ENCODE measurements at regions not wholly inside any gene's neighbourhood (a gene's known extent, or its start where the extent isn't known, plus 50 kb on each side); places are given as distances from the start of the nearest gene placed in this dataset.

DNA sequence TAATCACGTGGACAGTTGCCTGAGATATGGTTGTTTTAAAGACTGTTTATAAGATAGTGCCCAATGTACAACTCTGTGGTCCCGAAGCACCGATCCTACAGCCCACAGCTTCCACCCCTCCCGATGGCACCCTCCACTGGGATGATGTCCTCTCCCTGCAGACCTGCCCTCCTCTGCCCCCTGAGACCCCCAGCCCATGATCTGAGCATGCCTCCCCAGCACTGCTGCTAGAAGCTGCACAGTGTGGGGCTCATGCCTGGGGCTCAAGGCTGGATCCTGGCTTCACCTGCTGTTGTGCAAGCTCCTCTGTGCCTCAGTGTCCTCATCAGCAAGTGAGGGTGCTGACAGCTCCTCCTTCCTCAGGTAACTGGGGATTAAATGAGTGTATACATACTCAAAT is 254.7 kb upstream of the MKI67 start:
- no peak for DNase-seq

DNA sequence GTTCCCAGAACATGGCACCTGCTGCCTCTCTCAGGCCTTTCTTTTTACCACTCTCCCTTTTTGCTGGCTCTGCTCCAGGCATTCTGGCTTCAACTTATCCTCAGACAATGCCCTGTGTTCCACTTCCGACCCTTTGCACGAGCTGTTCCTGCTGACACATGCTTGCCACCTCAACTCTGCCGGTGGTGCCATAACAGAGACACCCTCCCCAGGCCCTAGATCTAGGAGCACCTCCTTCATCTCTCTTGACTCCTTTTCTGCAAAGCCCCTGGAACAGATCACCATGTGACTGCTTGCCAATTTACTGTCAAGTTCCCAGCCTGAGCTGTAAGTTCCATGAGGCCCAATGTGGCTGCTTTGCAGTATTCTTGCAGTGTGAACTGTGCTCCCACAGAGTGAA is 256.0 kb upstream of the MKI67 start:
- no peak for DNase-seq

DNA sequence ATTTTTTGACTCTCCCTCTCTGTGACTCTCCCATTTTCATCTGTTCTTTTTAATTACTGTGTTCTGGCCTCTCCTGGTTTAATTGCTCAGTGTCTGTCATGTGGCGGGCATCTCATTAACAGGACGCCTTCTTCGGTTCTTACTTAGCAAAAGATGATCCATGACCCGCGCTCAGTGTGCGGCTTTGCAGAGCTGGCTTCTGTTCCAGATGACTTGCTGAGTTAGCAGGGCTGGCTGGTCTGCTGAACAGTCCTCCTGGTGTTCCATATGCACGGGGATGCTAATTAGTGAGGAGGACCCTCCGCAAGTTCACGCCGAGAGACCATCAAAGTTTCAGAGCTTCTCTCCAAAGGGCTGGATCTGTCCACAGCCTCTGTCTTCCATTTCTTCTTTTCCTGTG is 258.6 kb upstream of the MKI67 start:
- DNase-seq = no peak

DNA sequence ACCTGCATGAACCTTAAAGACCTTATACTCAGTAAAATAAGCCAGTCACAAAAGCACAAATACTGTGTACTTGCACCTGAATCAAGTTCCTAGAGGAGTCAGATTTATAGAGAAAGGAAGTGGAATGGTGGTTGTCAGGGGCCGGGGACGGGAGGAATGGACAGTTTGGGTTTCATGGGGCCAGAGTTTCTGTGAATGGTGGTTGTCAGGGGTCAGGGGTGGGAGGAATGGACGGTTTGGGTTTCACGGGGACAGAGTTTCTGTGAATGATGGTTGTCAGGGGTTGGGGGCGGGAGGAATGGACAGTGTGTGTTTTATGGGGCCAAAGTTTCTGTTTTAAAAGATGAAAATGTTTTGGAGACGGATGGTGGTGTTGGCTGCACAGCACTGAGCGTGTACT is 260.0 kb upstream of the MKI67 start:
- DNase-seq = no peak

DNA sequence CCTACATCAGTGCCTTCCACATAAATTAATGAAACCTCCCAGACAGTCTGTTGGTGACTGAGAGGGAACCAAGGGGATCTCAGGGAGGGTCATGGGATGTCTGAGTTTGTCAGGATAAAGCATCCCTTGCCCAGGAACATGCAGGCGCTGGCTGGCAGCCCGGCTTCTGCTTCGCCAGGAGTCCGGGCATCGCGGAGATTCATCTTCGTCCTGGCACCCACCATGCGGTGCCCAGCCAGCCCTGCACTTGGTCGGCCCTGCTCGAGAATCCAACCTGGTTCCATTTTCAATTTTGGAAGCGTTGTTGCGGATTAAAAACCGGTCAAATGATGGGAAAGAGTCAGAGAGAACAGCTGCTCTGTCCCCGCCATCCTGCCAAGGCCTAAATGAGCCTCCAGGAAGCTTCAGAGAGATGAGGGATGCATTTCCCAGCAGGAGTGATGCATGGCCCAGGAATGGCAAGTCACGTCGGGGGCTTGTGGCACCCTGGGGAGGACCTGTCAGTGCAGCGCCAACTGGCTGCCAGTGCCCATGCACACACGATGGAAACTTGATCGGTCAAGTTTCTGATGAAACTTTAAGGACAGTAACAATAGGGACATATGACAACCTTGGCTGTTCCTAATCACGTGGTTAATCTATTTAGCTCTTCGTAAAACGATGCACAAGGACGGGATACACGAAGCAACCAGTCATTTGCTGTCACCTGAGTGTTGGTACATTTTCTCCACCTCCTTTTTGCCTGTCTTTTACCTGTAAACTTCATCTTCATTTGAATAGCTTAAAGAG is 260.8 kb upstream of the MKI67 start:
- no peak for DNase-seq

DNA sequence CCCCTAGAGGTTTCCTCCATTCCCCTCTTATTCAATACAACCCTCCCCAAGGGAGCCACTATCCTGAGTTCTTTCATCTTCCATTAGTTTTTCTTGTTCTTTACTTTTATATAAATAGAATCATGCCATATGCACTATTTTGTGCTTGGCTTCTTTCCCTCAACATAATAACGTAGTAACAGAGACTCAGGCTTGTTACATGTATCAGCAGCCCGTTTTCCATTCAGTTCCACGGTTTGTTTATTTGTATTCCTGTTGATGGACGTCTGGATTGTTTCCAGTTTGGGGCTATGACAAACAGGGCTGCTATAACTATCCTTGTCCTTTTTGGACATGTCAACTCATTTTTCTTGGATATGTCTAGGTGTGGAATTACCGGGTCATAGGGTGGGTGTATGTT is 264.4 kb upstream of the MKI67 start:
- no peak for DNase-seq

DNA sequence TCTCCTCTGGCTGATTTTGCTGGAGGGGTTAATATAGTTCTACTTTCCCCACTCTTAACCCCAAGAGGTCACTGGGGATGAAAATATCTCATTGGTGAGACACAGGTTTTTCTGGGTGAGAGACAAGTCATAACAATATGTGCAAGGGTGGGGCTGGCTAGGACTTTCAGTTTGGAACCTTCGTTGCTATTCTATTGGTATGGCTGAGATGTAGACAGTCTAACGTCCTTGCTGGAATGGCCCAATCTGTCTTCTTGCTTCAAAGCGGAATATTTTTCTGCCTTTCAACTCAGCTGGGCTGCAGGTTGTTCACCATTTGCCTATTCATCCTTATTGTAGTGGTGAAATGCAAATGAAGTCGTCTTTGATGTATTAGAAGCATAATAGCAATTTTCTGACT is 267.3 kb upstream of the MKI67 start:
- DNase-seq = no peak

DNA sequence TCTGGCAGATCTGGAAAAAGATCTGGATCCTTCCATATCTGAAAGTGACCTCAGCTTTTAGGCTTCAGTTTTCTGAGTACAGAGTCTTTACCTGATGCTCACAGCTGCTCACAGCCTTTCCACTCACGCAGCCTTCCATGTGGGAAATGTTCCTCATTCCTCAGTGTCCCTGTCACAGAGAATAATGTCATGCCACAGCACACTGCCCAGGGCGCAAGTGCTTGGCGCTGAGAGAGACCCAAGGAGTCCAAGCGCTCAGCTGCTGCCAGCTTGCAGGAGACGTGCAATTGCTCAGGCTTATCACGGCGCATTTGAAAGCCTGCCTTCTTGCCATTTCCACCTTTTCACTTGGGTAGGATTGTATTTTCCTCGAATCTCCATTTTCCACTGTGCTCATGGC is 271.9 kb upstream of the MKI67 start:
- no peak for DNase-seq

DNA sequence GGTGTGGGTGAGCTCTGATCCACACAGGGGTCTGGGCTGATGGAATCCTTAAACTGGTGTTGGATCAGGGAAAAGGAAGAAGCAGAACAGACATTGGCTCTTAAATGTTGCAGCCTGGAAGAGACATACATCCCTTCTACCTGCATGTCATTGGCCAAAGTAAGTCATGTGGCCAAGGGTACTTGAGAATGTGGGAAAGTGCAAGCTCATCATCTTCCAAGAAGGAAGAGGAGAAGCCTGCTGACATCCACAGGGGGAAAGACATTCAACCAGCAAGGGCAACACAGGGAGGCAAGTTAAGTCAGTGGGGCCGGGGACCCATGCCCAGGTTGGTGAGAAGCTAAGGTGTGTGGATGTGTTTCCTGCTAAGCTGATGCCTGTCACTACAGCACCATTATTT is 272.8 kb upstream of the MKI67 start:
- no peak for DNase-seq

DNA sequence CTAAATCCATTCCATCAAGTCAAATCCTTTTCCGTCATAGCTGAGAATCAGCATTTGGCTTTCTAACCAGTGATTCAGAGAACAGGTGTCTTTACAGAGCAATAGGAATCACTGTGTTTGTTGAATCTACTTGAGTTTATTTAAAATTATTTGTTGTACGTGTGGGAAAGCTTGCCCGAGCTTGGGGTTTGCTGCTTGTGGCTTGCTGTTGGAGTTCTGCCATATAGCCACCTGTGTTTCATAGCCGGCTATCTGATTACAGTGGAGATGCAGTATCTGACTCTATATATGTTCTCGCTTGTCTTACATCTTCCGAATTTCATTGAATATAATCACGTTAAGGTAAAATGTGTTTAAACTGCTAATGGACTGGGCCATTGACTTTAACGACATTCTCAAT is 274.3 kb upstream of the MKI67 start:
- DNase-seq = no peak

DNA sequence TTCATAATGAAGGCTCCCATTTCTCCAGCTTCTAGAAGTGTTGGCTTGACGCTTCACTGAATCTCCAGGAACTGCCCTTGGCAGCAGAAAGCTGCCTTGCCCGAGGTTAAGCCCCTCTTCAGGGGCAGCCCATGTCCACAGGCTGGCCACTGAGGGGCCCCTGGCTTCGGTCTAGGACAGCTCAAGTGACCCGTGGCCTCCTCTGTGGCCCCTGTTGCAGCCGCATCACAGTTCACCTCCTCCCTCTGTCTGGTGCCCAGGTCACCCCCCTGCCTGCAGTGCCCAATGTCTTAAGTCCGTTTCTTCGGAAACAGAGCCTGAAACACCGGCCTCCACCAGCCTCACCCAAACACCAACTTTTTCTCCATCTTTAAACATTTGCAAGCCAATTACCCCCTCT is 279.2 kb upstream of the MKI67 start:
- DNase-seq = no peak

DNA sequence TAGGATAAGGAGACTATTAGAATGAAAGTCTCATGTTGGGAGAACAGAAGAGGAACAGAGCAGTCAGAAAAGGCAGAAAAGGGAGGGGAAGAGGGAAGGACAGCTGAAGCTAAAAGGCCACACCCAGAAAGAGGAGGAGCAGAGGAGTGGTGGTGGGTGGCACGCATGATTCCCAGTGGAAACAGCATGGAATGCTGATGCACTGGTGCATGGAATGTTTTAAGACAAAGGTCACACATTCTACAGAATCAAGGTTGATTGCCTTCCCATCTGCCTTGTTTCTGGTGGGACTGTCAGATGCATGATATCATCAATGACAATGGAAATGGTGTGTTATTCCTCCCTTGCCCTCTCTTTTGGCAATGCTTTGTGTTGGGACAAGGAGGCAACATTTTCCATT is 285.4 kb upstream of the MKI67 start:
- no peak for DNase-seq

DNA sequence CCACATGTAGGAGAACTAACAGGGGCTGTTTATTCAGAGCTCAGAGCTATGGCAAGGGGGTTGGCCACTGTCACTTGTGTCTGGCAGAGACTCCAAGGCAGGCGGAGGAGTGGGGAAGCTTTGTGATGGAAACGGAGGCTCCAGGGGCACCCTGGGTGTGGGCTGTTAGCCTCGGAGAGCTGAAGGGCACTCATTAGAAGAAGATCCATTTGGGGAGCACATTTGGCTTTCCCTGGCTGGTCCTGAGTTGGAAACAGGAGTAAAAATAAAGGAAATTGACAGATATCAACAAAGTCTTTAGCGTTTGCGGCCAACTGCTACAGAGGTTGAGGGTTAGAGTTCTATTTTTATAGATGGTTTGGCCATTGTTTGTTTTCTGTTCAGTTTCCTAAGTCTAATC is 288.3 kb upstream of the MKI67 start:
- DNase-seq = no peak

DNA sequence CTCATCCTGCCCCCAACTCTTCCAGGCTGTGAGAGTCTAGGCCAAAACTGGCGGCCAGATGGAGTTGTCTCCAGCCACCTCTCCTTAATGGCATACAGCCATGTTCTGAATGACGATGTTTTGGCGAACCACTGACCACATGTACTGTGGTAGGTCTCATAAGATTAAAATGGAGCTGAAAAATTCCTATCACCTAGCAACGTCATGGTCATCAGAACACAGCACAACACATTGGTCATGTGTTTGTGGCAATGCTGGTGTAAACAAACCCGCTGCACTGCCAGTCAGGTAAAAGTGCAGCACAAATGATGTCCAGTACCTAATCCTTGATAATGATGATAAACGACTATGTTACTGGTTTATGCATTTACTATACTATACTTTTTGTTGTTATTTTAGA is 290.0 kb upstream of the MKI67 start:
- no peak for DNase-seq

DNA sequence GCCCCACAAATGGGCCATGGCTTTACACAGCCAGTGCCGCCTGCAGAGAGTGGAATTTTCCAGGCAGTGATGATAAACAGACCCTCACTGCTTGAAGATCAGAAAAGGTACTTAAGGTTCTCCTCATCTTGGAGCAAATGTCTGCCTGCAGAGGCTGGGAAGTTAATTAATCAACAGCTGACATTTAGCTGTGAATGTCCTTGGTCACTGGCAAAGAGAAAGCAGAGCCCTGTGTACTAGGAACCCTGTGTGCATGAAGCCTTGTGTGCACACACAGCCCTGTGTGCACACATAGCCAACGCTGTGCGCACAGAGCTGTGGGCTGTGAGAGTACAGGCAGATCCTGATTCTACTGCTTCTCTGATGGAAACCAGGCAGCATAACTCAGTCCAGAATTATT is 291.6 kb upstream of the MKI67 start:
- DNase-seq = no peak

DNA sequence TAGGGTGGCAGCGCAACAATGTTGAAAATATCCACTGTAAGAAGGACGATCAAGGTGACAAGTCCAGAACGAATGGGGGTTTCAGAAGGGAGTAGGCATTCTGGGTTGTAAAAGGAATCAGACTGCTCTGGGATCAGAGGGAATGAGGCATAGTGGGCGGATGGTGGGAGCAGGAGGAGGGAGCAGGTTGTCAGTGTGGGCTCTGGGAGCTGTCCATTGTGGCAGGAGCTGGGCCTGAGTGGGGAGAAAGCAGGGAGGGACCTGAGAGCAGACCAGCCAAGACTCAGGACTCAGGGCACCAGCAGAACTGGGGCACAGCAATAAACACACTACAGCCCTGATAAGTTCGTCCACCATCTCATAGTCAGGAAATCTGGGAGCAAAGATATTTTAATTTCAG is 292.6 kb upstream of the MKI67 start:
- no peak for DNase-seq

DNA sequence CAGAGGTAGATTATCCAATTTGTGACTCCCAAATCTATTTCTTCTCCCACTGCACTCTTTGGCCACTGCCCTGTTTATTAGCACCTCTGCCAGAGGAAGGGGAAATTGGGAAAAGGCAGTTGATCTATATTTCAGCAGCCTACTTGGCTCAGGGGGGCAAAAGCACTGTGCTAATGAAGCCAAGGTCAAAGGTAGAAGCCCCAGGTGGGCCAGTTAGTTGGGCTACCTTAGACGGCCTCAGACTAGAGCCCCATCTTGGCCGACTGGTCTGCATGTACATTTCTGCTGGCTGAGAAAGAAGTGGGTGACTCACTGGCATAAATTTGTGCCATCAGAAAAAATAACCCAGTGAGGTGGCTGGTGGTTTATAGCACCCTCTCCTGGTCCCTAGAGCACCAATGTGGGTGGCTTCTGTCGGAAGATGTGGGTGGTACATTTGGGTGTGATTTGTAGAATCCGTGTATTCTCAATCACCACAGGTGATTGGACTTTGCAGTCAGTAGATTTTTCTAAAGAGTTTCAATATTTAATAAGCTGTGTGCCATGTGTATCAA is 293.3 kb upstream of the MKI67 start:
- DNase-seq = no peak

DNA sequence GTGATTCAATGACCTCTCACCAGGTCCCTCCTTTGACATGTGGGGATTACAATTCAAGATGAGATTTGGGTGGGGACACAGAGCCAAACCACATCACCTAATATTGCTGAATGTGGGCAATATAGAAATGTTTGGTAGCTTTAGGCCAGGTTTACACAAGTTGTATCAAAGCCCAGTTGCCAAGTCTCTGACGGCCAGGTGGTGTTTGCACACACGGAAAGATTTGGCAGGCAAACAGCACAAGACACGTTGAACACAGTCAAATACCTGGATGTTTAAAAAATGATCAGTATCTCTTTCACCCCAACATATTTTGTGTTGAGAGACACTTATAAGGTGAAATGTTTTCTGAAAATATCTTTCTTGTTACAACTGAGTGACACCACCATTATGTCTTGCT is 294.4 kb upstream of the MKI67 start:
- no peak for DNase-seq

DNA sequence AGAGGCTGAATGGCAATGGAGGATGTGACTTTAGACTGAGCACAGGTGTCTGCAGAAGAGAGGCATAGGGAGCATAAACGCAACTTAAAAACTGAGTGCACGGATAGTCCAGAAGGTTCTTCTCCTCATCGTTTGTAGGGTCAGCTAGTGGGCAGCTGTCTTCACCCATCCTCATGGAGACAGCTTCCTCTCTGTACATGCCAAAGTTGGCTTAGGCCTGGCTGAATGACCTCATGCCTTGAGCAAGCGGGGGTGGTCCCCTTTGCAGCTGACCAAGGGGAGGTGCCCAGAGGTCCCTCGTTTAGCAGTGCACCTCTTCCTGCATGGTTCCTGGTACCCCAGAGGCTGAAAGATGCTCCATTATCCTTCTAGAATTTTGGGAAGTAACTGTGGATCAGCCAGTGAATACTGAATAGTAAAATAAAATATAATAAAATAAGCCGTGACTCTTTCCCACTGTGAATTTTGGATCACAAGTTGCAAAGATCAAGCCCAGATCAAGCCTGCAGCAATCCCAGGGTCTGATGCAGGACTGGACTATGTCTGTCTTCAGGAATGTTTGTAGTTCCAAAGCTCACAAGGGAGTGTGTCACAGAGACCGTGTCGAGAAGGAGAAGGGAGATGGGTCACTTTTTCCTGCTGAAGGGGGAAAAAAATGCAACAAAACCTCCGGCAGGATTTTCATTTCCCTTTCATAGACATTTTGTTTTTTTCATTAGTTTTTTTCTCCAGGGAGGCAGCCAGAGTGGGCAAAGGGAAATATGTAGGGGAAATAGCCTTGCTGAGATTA is 295.3 kb upstream of the MKI67 start:
- DNase-seq = no peak

DNA sequence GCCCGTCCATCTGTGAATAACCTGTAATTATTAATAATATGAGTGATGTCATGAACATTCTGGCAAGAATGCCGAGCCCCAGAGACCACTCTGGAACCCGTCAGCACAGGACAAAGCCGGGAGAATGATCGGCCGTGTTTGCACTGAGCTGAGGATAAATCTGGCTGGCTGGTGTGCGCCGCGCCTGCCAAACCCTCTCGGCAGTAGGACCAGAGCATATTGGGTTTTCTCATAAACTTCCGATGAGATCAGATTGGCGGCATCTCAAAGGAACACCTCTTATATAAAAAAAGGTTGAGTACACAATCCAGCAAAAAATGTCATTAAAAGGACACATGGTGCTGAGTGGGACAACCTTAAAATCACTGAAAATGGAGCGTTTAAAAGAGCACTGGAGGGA is 296.0 kb upstream of the MKI67 start:
- DNase-seq = no peak

DNA sequence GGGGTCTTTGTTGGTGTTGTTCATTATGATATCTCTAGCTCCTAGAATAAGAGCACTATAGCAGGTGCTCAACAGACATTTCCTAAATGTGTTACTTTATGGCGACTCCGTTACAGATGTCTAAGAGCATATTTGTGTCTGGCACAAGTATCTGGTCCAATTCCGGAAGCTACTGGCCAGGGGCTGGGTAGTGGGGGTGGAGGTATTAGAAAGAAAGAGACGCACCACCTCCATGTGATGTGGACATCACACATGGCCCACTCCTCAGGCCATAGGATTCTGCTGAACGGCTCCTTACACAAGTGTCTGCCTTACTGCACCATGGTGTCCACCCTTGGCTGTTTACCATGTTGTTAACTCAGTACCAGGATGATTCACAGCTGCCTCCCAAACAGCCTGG is 296.8 kb upstream of the MKI67 start:
- DNase-seq = no peak

DNA sequence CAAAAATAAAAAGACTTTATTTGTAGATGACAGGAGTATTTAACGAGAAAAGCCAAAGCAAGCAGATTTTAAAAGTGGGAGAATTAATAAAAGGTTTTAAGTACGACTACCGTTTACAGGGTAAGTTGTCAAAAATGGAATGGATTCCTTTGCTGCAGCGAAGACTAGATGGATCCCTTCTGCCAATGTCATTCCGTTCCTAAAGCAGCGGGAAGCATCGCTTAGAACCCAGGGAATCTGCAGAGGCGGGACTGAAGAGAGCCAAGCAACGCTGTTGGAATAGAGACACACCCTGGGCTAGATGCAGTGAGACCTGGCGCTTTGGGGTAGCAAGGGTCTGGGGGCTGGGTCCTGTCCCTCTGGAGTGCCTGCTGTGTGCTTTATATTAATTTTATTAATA is 303.1 kb upstream of the MKI67 start:
- no peak for DNase-seq

DNA sequence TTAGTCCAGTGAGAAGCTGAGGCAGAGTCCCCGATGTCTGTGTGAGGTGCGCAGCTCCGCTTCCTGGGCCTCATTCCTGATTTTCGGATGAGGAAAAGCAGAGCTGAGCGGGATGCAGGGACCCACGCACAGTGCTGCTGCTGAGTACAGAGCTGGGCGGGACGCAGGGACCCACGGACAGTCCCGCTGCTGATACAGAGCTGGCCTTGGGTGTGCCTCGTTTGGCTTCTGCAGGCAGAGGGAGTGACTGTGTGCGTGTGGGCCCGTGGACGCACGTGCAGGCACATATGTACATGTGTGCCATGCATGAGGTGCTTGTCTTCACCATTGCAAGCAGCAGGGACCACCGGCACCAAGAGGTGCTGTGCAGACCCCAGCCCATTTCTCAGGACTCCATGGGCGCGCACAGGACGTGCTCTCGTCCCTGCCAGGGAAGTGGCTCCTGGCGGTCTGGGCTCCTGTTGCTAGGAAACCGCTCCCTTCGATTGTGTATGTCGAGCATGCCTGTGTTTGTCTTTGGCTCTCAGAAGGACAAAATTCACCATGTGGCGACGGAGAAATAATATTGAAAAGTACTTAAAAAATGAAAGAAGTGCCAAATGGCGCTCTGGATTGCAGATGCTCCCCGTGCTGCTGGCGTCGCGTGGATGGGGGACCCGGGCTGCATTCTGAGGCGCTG is 303.8 kb upstream of the MKI67 start:
- no peak for DNase-seq

DNA sequence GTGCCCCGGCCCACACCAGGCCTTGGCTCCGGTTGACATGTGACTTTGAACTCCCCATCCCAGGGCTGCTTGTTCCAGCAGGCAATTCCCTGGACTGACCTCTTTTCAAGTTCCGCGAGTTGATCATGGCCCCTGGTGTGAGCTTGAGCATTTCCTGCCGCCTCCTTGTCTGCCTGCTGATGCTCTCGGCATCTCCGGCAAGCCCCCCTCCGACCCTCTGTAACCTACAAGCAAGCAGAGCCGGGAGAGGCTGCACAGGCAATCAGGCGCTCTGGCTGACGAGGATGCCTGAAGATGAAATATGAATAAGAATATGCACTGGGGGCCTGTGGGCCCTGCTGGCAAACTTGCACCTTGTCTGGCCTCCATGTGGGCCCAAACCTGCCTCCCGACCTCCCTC is 304.9 kb upstream of the MKI67 start:
- DNase-seq = no peak

Data from GDM1 (cell line).